ENCODE measurements at regions not wholly inside any gene's neighbourhood (a gene's known extent, or its start where the extent isn't known, plus 50 kb on each side); places are given as distances from the start of the nearest gene placed in this dataset.

DNA sequence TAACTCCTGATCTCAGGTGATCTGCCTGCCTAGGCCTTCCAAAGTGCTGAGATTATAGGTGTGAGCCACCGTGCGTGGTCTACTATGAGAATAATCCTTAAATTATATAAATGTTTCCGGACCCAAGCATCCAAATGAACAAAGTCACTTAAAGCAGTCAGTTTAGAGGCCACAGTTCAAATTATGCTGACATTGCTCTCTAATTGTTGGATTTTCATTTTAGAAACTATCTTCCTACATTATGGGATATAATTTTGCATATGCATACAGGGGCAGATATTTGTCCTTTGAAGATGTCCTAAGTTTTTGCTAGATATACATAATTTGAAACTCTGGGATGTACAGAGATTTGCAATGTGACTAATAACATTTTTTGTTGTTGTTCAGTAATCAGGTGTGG is 390.1 kb downstream of the RND3 start:
- intact Hi-C loops (cut with micrococcal nuclease) (no loop called here), in situ Hi-C loops (cut with MboI) (no loop called here)
- H3K27me3 ChIP-seq (ENCODE audit: control insufficient read depth in 2 of 2, insufficient read depth in 2 of 2, low read length in 2 of 2) = no peaks in the 10 kb centered on the region
- 0% methylated on average over 3 of the region's 3 CpGs for WGBS (ENCODE audit: insufficient coverage, low coverage, missing lambda C conversion rate)
- H3K4me1 ChIP-seq (replicated peaks in 1 of 2; ENCODE audit: control insufficient read depth in 2 of 2, insufficient read depth in 2 of 2, low read length in 2 of 2) = no peaks in the 10 kb centered on the region
- no peak overlapping the region for H3K9ac ChIP-seq (ENCODE audit: insufficient read depth in 1 of 2, low read depth in 2 of 2, low read length in 2 of 2)
- TF ChIP-seq ZKSCAN3 (CRISPR knock-in tag; IDR thresholded peaks at IDR 0.05) (no peak), ZNF79 (CRISPR knock-in tag; IDR thresholded peaks at IDR 0.05; ENCODE audit: low read depth) (no peak), ERF (CRISPR knock-in tag; IDR thresholded peaks at IDR 0.05) (no peak), C11orf30 (IDR thresholded peaks at IDR 0.05; ENCODE audit: low read depth) (peak; percentile 19; the same call in 1 of the 2 replicates), HOXB6 (CRISPR knock-in tag; IDR thresholded peaks at IDR 0.05; ENCODE audit: borderline replicate concordance) (no peak), ZNF316 (IDR thresholded peaks at IDR 0.05) (peak; percentile 41; the same call in 1 of the 2 replicates)
- TF ChIP-seq, protein P1, sequence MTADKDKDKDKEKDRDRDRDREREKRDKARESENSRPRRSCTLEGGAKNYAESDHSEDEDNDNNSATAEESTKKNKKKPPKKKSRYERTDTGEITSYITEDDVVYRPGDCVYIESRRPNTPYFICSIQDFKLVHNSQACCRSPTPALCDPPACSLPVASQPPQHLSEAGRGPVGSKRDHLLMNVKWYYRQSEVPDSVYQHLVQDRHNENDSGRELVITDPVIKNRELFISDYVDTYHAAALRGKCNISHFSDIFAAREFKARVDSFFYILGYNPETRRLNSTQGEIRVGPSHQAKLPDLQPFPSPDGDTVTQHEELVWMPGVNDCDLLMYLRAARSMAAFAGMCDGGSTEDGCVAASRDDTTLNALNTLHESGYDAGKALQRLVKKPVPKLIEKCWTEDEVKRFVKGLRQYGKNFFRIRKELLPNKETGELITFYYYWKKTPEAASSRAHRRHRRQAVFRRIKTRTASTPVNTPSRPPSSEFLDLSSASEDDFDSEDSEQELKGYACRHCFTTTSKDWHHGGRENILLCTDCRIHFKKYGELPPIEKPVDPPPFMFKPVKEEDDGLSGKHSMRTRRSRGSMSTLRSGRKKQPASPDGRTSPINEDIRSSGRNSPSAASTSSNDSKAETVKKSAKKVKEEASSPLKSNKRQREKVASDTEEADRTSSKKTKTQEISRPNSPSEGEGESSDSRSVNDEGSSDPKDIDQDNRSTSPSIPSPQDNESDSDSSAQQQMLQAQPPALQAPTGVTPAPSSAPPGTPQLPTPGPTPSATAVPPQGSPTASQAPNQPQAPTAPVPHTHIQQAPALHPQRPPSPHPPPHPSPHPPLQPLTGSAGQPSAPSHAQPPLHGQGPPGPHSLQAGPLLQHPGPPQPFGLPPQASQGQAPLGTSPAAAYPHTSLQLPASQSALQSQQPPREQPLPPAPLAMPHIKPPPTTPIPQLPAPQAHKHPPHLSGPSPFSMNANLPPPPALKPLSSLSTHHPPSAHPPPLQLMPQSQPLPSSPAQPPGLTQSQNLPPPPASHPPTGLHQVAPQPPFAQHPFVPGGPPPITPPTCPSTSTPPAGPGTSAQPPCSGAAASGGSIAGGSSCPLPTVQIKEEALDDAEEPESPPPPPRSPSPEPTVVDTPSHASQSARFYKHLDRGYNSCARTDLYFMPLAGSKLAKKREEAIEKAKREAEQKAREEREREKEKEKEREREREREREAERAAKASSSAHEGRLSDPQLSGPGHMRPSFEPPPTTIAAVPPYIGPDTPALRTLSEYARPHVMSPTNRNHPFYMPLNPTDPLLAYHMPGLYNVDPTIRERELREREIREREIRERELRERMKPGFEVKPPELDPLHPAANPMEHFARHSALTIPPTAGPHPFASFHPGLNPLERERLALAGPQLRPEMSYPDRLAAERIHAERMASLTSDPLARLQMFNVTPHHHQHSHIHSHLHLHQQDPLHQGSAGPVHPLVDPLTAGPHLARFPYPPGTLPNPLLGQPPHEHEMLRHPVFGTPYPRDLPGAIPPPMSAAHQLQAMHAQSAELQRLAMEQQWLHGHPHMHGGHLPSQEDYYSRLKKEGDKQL (CRISPR knock-in tag; IDR thresholded peaks at IDR 0.05; ENCODE audit: borderline replicate concordance) = no peak
- no peak overlapping the region for H3K27ac ChIP-seq (ENCODE audit: extremely low read depth, low read depth, low read length)
- H3K4me2 ChIP-seq (ENCODE audit: insufficient read depth, low read length) = no peak overlapping the region
- FAIRE-seq = no peak
- no peak overlapping the region for H3K4me3 ChIP-seq
- no TSS peak for BruUV-seq (replicated peaks)
- ATAC-seq = no peak
- H3K79me2 ChIP-seq (ENCODE audit: control insufficient read depth, insufficient read depth, low read length) = no peaks in the 10 kb centered on the region
- CTCF ChIA-PET (ENCODE audit: low intra/inter-chr PET ratio) = no interaction called here
- POLR2A ChIA-PET = no interaction called here
- H4K20me1 ChIP-seq (replicated peaks; ENCODE audit: control insufficient read depth, insufficient read depth, low read length) = no peaks in the 10 kb centered on the region
- no peaks in the 10 kb centered on the region for H3K36me3 ChIP-seq (ENCODE audit: control insufficient read depth, insufficient read depth, low read length)
- no peak overlapping the region for H2AFZ ChIP-seq (ENCODE audit: low read depth, low read length)
- DNase-seq (ENCODE audit: extremely low read depth in 1 of 4, low spot score in 3 of 4) = no peak
- H3K9me3 ChIP-seq (replicated peaks; ENCODE audit: control insufficient read depth, insufficient read depth, low read depth, low read length) = no peaks in the 10 kb centered on the region
- no peaks in the 10 kb centered on the region for H3K9me1 ChIP-seq (ENCODE audit: control insufficient read depth, insufficient read depth, low read length)

Data from K562 (cell line).